ENCODE measurements at regions not wholly inside any gene's neighbourhood (a gene's known extent, or its start where the extent isn't known, plus 50 kb on each side); places are given as distances from the start of the nearest gene placed in this dataset.

DNA sequence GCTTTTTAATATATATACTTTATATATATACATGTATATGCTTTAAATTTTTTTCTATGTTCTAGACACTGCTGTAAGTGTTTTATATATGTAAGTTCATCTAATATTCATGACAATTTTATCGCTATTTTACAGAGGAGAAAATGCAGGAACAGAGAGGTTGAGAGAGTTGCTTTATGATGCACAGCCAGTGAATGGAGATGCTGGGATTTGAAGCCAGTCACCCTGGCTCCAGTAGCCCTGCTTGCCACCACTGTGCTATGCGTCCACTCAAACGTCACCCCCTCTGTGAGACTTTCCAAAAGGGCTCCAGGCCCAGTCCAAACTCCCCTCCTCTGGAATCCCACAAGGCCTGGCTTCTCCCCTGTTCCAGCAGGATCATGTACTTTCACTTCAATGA, 91.0 kb upstream of the GRIK3 start:
- intact Hi-C loops (cut with DNase I, micrococcal nuclease): no loop called here
- DNase-seq: no peak
- no peak for ATAC-seq

- DNase-seq (no peak), ATAC-seq (no peak)
- intact Hi-C loops (cut with DNase I, micrococcal nuclease): no loop called here
These were observed 93.0 kb upstream of the GRIK3 start for GRCh38 chr1:37127254-37127748.

DNA sequence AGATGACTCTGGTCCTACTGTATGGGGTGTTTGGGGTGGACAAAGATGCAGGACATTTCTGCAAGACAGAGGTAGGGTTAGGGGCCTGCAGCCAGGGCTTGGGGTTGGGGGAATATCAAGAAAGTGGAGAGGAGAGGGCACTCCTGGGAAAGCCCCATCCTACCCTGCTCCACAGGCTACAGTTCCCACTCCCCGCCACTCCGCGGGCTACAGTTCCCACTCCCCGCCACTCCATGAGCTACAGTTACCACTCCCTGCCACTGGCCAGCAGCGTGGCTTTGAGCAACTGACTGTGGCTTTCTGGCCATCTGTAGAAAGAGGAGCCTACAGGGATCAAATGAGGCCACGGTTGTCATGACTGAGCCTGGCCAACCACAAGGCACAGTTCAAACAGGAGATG, 93.8 kb upstream of the GRIK3 start:
- ATAC-seq (no peak), DNase-seq (no peak)
- intact Hi-C loops (cut with DNase I, micrococcal nuclease): no loop called here

GRCh38 chr1:37130221-37130948, 96.1 kb upstream of the GRIK3 start:
- ATAC-seq (no peak), DNase-seq (no peak)
- intact Hi-C loops (cut with DNase I, micrococcal nuclease): no loop called here

DNA sequence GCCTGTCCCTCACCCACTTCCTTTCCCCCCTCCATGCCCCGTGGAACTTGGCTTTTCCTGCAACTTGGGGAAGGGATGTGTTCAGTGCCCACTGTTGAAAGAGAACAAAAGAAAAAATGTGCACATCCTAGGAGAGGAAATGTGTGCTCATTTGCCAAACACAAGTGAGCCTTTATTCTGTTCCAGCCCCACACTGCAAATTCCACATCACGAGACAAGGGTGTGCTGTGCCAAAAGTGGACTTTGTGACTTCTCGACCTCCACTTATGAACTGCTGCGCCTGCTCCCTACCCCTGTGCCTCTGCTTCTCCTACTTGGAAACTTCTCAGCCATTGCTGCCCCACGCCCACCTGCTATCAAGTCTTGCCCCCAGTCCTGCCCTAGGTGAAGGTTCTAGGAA, 97.0 kb upstream of the GRIK3 start:
- ATAC-seq (no peak), DNase-seq (no peak)
- intact Hi-C loops (cut with DNase I, micrococcal nuclease): no loop called here

- intact Hi-C loops (cut with DNase I, micrococcal nuclease): no loop called here
- DNase-seq (no peak), ATAC-seq (no peak)
These were observed 99.2 kb upstream of the GRIK3 start for GRCh38 chr1:37133276-37134145.

- no peak for ATAC-seq
- DNase-seq: no peak
- intact Hi-C loops (cut with DNase I, micrococcal nuclease): no loop called here
These were observed 100.3 kb upstream of the GRIK3 start for GRCh38 chr1:37134599-37134998.

DNA sequence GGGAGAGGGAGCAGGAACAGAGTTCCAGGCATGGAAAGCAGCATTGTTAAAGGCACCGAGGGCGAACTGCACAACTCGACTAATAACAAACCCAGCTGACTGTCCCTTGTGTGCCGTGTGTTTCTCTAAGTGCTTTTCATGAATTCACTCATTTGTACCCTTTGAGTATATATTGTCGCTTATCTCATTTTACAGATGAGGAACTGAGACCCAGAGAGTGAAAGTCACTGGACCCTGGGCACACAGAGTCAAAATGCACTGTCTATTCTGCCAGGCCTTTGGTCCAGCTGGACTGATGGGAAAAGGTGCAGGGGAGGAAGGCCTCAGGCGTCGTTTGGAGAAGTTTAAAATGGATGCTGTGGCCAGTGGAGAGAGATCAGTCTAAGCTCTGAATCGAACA, 100.7 kb upstream of the GRIK3 start:
- ATAC-seq (no peak), DNase-seq (no peak)
- intact Hi-C loops (cut with DNase I, micrococcal nuclease): no loop called here

- DNase-seq (no peak), ATAC-seq (no peak)
- intact Hi-C loops (cut with DNase I, micrococcal nuclease): no loop called here
These were observed 102.7 kb upstream of the GRIK3 start for GRCh38 chr1:37137014-37137413.

DNA sequence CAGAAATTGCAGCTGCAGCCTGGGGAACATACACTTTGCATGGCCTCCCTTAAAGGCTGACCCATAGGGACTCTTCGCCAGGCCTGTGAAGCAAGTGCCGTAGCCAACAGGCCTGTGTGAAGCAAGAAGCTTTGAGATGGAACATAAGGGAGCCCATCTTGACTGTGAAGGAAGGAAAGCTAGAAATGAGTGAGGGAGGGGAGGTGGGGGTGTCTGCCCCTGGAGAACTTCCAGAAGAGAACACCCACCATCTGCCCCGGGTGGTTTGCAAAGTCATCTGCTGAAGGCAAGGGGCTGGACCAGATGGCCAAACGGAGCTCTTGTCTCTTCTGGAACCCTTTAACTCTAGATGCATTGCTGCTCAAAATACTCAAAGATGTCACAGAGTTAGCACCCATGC, 103.3 kb upstream of the GRIK3 start:
- no peak for DNase-seq
- intact Hi-C loops (cut with DNase I, micrococcal nuclease): no loop called here
- no peak for ATAC-seq

GRCh38 chr1:37143800-37144199, 109.5 kb upstream of the GRIK3 start:
- ATAC-seq (no peak), DNase-seq (no peak)
- intact Hi-C loops (cut with DNase I, micrococcal nuclease): no loop called here

DNA sequence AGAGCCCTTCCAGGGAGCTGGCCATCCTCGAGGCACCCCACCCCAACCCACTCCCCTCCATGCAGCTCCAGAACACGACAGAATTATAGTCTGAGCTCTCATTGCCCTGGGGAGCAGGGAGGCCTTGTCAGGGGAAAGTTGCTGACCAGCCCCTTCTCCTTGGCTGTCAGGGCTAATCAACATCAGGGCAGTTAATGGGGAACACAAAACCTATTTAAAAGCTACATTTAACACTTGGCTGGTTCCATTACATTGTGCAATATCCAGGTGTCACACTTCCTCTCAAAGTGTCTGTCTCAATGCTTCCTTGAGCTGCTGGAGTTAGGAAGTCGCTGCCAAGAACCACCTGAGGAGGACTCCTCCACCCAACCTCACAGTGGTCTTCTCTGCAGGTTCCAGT, 111.8 kb upstream of the GRIK3 start:
- DNase-seq: no peak
- ATAC-seq: no peak
- intact Hi-C loops (cut with DNase I, micrococcal nuclease): no loop called here

- DNase-seq (no peak), ATAC-seq (no peak)
- intact Hi-C loops (cut with DNase I, micrococcal nuclease): no loop called here
These were observed 113.1 kb upstream of the GRIK3 start for GRCh38 chr1:37147392-37147831.

DNA sequence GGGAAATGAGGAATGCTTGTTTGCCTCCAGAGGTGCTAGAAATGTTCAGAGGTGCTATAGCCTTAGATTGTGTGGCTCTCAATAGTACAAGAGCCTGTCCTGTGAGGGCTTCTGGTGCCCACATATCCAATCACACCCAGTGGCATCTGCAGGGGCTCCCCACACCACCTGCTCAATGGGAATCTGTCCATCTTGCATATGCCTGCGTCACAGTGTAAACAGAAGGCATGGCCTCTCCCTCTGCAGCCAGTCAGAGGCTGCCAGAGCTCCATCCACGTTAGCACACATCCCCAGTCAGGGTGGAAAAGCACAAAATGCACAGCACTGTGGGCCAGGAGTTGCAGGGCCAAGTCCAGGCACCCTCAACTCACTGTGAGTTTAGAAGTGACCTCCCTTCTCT, 113.6 kb upstream of the GRIK3 start:
- DNase-seq (no peak), ATAC-seq (no peak)
- intact Hi-C loops (cut with DNase I, micrococcal nuclease): no loop called here

GRCh38 chr1:37148663-37149062, 114.3 kb upstream of the GRIK3 start:
- DNase-seq (no peak), ATAC-seq (no peak)
- intact Hi-C loops (cut with DNase I, micrococcal nuclease): no loop called here

- intact Hi-C loops (cut with DNase I, micrococcal nuclease): no loop called here
- DNase-seq (no peak), ATAC-seq (no peak)
These were observed 115.0 kb upstream of the GRIK3 start for GRCh38 chr1:37149296-37149695.

- DNase-seq: no peak
- no peak for ATAC-seq
- intact Hi-C loops (cut with DNase I, micrococcal nuclease): no loop called here
These were observed 116.7 kb upstream of the GRIK3 start for GRCh38 chr1:37150986-37151385.

DNA sequence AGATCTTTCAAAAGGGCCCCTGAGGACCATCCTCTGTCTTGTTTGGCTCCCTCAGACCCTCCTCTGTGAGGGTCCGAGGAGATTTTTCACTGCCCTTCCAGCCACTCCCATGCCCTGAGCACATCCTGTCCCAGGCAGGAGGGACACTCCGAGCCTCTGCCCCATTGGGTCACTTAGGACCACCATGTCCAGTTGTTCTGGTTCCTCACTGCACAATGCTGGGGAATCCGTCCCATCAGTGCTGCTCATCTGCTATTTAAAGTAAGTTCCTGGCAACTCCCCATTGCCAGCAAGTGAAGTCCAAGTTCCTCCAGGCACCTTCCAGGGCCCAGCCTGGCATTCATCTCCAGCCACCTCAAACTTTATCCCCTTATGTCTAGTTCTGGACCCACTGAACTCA, 117.5 kb upstream of the GRIK3 start:
- ATAC-seq (no peak), DNase-seq (no peak)
- intact Hi-C loops (cut with DNase I, micrococcal nuclease): no loop called here

DNA sequence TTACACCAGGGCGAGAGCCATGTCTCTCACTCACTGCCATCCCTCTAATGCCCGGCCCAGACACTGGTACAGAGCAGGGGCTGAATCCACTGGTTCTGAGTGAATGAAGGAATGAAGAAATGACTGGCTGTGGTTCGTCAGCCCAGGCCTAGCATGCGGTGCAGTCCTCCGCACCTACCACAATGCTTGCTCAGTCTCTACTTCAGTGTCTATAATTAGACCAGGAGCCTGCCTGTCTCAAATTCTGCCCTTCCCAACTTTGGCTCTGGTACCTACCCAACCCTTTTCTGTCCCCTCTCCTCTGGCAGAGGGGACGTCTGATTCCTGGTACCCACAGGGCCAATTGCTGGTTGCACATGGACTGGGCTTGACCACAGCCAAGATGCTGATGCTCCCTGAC, 118.2 kb upstream of the GRIK3 start:
- intact Hi-C loops (cut with DNase I, micrococcal nuclease): no loop called here

More for the DNA sequence above, 118.2 kb upstream of the GRIK3 start:
- ATAC-seq (no peak), DNase-seq (no peak)

Measured in left colon (tissue), 2 donors.